LHCN-M2 (cell line): ENCODE measurements at regions not wholly inside any gene's neighbourhood (a gene's known extent, or its start where the extent isn't known, plus 50 kb on each side); places are given as distances from the start of the nearest gene placed in this dataset.

ENCODE experiments used
- DNase-seq: peaks from one replicate; pipeline ENCODE4 v3.0.0-alpha.2; 2012; ENCODE audit warnings: low read depth

DNA sequence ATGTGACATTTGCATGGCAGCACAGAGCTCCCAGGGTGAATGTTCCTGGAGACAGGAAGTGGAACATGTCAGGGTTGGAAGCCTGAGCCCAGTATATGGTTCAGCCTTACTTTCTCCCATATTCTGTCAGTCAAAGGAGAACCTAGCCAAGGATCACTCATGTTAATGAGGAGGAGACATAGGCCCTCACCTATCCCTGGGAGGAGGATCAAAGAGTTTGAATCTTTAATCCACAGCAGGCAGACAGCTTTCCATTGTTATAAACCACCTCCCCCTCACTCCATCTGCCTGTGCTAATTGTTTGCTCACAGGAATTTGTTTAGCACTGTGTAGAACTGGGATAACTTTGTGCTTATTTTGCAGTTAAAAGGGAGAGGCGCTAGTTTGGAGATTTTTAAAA, 1069.1 kb downstream of the EFNB2 start:
- no peak for DNase-seq

GRCh38 chr13:105465745-105466144, 1069.7 kb downstream of the EFNB2 start, which contains the start of gene DAOA:
Gene DAOA (plus strand): TSS chr13:105466045.
- DNase-seq, result no peak

GRCh38 chr13:105465251-105465650, 1070.2 kb downstream of the EFNB2 start:
- no peak for DNase-seq

- DNase-seq, result peak; percentile 25
Measured at GRCh38 chr13:105464249-105464648, 1071.2 kb downstream of the EFNB2 start.

DNA sequence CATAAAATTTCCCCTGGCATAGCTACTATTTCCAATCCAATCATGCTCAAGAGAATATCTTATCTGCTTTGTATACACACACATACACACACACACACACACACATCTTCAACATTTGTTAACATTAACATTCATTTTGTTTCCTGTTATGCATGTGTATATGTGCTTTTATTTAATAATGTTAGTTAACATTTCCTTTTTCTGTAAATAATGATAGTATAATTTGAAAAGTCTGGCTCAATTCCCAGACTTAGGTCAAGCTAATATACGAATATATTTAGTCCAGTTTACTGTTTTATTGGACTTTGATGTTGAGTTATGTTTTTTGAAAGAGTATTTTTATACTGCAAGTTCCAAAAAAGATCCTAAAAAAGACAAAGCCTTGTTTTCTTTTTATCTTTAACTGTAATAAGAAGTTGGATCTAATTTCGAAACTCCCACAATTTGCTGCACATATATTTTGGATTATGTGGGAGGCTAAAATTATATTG, 1072.4 kb downstream of the EFNB2 start:
- no peak for DNase-seq

GRCh38 chr13:105462098-105462497, 1073.4 kb downstream of the EFNB2 start:
- no peak for DNase-seq

- DNase-seq, result no peak
Measured at GRCh38 chr13:105452895-105453294, 1082.6 kb downstream of the EFNB2 start.

GRCh38 chr13:105450784-105451183, 1084.7 kb downstream of the EFNB2 start:
- DNase-seq, result no peak

GRCh38 chr13:105448811-105449210, 1086.7 kb downstream of the EFNB2 start:
- no peak for DNase-seq

GRCh38 chr13:105446197-105446596, 1089.3 kb downstream of the EFNB2 start:
- no peak for DNase-seq

DNA sequence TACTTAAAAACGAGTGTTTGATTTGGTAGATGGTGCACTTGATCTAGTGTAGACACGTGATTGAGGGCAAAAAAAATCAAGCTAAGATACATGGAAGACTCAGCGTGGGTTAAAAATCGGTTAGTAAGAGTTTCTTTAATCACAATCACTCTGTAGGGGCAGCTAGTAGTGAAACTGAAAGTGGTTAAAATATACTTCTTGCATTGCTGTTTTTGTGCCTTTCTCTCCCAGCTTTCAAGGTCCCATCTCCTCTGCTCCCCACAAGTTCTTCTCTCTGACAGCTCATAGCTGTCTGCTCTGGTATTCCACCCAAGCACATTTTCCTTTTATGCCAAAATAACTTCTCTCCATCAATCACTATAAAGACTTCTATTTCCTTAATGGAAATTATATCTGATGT, 1089.7 kb downstream of the EFNB2 start:
- no peak for DNase-seq

DNA sequence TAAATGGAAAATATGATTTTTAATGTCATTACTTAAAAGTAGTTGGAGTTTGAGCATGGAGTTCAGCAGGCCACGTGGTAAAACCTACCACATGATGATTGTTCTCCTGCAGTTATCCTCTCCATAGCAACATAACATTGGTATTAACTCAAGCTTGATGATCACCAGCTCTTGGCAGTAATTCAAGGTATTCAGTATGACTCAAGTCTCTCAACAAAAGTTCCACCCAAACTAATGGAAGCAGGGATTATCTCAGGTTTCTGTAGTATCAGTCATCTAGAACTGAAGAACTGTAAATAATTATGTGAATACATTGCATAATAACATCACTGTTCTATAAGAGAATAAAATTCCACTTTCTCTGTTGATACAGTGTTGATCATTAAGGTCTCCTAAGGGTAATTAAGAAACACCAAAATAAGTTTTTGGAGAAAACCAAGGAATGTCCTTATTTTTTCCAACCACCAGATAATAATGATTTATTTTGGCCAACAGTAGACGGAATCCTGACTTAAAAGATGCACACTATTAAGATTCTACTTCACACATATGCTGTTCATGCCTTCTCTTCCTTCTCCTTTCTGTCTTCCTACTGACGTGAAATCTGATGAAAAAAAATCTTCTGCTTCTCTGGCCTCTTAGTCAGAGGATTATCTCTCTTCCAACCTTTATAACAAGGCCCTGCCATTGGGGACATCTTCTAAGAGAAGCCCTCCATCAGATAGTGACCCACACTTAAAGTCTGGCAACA, 1092.3 kb downstream of the EFNB2 start:
- DNase-seq, result peak; percentile 98

GRCh38 chr13:105442040-105442439, 1093.4 kb downstream of the EFNB2 start:
- DNase-seq, result no peak

DNA sequence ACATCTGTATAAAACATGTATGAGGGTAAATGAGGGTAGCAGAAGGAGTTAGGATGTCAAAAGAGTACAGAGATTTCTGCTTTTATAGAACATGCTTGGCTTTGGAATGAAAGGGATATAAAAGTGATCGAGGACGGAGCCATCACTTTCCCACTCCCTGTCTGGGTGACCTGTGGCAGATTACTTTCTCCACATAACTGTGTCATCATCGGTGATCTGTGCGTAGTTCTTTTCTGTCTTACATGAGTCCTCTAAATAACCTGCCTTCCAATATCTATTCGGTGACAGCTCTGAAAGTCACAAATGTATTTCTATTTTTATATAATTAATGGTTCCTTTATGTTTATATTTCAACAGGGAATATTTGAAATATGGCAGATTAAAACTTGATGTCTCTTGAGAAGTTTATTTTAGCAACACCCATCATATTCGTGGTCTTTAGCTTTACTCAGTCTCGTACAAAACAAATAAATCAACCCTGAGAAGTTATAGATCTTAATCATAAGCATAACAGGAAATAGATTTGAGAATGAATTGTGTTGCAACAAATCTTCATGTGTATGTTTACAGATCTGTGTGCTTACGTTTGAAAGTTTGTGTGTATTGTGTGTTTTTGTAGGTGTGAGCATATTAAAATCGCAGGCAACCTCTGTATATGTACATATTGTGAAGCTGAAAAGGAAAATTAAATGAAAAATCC, 1094.3 kb downstream of the EFNB2 start:
- DNase-seq, result no peak

- no peak for DNase-seq
Measured at GRCh38 chr13:105436943-105437342, 1098.5 kb downstream of the EFNB2 start.

DNA sequence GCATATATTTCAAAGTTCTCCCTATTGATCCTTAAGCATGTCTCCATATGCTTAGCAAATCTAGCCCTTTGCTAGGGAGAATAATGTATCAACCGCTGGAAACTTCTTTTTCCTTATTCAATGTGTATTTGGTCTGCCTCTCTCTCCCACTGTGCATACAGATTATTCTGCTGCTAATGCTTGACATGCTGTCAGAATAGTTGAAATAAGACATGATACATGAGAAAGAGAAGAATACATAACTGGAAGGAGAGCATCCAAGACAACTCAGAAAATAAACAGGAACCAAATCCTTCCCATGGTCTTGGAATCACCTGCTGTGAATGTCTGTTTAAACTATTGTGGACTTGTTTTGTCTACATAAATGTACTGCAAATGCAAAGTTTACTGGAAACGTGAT, 1103.0 kb downstream of the EFNB2 start:
- DNase-seq, result no peak

DNA sequence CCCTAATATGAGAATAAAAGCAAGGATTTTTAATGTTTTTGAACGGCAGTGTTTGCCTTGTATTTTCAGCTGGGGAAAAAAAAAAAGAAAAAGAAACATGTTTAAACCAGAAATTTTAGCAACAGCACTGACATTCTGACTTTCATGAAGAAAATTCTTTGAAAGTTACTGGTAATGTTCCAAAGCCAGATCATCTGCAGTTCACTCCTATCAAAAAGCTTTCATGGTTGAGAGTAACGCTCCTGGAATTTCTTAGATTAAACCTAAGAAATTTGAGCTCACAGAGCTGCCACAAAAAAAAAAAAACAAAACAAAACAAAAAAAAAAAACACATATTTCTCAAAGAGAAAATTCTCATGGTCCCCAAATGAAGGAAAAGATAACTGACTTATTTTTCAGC, 1106.7 kb downstream of the EFNB2 start:
- peak; percentile 82 for DNase-seq

GRCh38 chr13:105426441-105426840, 1109.0 kb downstream of the EFNB2 start:
- no peak for DNase-seq

DNA sequence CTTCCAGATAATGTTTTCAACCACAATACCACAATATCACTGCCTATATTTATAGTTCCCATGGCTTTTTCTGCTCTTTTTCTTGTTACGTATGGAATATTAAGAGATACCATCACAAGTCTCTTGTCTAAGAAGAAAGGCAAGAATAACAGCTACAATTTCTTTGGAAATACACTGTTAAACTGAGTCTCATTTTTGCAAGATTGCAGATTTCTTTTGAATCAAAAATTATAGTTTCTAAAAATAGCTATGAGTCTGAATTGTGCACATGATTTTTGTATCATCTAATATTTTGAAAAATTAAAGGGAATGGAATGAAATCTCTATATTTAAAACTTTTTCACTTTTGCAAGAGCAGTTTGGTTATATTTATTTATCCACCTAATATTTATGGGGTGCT, 1120.8 kb downstream of the EFNB2 start:
- DNase-seq, result no peak

- DNase-seq, result no peak
Measured at GRCh38 chr13:105412171-105412570, 1123.3 kb downstream of the EFNB2 start.

DNA sequence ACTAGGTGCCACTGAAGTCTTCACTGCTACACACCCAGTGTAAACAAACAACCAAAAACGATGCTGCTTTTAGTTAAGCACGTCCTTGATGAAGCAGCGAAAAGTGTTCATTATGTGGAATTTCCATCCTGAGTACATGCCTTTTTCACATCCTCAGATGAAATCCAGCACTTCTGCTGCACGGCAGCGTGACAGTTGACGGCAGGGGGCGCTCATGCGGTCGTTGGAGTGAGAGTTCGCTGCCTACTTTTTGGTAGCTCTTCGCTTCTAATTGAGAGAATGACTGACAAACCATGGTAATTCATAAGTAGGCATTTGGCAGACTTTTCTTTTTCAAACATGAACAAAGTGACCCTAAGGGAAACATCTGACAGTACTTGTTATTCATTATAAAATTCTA, 1124.9 kb downstream of the EFNB2 start:
- DNase-seq, result peak; percentile 53

DNA sequence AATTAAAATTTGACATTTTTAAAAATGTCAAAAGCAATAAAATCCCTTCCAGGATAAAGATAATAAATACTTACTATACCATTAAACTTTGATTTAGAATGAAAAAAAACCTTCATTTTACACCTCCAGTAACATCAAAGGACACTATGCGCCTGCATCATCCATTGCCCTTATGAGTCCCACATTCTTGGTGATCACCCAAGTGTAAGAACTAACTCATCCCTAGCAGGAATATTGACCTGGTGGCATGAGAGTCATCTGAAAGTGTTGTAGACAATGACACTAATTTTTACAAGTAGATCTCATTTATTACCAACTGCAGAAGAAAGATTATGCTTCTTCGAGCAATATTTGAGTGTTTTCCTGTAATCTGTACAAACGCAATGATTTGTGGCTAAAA, 1128.9 kb downstream of the EFNB2 start:
- no peak for DNase-seq

DNA sequence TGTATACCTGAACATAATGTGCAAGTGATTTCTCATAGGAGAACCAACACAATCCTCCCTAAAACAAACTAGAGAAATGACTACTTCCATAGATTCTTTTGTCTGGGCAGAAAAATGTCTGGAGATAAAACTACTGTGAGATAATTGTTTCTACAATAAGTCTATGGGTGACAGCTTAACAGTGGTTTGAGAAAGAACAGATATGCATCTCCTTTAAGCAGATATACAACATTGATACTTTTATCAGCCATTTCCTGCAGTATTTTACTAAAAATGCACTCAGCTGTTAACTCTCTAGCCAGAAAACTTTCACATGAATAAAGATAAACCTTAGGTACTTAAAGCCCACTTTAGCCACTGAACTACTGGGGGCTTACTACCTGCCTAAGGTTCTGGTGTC, 1132.4 kb downstream of the EFNB2 start:
- DNase-seq, result no peak
